ENCODE measurements at regions not wholly inside any gene's neighbourhood (a gene's known extent, or its start where the extent isn't known, plus 50 kb on each side); places are given as distances from the start of the nearest gene placed in this dataset.

GRCh38 chr1:69451196-69451595, 116.5 kb upstream of the LRRC7 start:
- no peak for DNase-seq (ENCODE audit: low spot score)

GRCh38 chr1:69455718-69456117, 112.0 kb upstream of the LRRC7 start:
- no peak for DNase-seq (ENCODE audit: low spot score)

- DNase-seq (ENCODE audit: low spot score): no peak
Observed at GRCh38 chr1:69459244-69459643, 108.5 kb upstream of the LRRC7 start.

GRCh38 chr1:69475021-69475420, 92.7 kb upstream of the LRRC7 start:
- no peak for DNase-seq (ENCODE audit: low spot score)

DNA sequence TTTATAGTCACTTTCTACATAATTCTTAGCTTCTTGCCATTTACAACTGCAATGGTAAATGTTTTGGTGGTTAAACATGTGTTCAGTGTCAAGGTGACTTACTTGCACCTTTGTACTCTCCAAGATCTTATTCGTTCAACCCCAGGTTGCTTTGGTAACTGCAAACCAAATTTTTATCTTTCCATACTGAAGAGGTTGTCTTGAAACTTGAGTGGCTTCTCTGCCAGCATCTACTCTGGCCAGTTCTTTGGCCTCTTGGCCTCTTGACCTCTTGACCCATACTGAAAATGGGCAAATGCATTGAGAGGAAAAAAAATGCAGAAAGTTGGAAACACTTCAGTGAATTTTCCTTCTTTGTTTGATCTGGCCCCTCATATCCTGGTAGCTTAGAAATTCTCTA, 88.0 kb upstream of the LRRC7 start:
- no peak for DNase-seq (ENCODE audit: low spot score)

- no peak for DNase-seq (ENCODE audit: low spot score)
Observed at GRCh38 chr1:69483246-69483645, 84.5 kb upstream of the LRRC7 start.

DNA sequence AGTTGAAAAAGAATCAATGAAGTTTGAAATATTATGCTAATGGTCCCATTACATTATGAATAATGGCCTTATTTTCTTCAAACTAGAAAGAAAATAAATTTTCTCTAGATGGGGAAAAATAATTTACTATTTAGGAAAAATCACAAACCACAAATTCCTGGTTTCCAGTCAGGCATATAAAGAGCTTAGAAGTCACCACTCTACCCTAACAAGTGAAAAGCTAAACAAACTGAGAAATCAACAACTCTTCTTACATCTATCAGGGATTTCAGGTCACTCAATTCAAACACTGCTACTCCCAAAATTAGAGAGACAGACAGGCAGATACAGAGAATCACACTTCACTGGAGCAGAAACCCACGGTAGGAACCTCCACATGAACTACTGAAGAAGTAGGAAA, 82.1 kb upstream of the LRRC7 start:
- no peak for DNase-seq (ENCODE audit: low spot score)

DNA sequence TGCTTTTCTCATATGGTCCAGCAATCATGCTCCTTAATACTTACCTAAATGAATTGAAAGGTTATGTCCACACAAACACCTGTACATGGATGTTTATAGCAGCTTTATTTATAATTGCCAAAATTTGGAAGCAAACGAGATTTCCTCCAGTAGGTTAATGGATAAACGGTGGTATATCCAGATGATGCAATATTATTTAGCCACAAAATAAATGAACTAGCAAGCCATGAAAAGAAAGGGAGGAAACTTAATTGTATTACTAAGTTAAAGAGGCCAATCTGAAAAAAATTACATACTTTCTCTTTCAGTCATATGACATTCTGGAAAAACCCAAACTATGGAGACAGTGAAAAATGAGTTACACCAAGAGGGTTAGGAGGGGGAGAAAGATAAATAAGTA, 76.3 kb upstream of the LRRC7 start:
- DNase-seq (ENCODE audit: low spot score): no peak

GRCh38 chr1:69492286-69492685, 75.4 kb upstream of the LRRC7 start:
- no peak for DNase-seq (ENCODE audit: low spot score)

GRCh38 chr1:69494221-69494620, 73.5 kb upstream of the LRRC7 start:
- no peak for DNase-seq (ENCODE audit: low spot score)

GRCh38 chr1:69497441-69498221, 70.1 kb upstream of the LRRC7 start:
- no peak for DNase-seq (ENCODE audit: low spot score)

DNA sequence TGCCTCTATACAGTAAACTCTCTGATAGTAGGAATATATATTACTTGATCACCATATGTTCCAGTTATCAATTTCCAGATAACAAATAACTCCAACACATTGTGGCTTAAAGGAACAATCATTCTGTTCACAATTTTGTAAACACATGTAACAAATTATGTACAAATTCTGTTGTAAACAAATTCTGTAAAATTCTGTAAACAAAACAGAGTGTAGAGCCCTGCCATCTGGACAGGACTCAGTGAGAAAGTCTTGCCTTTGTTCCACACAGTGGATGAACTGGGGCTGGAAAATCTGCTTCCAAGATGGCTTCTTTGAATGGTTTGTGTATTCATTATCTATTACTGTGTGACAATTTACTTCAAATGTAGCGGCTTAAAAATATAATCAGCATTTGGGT, 69.0 kb upstream of the LRRC7 start:
- no peak for DNase-seq (ENCODE audit: low spot score)

GRCh38 chr1:69499203-69499803, 68.4 kb upstream of the LRRC7 start:
- no peak for DNase-seq (ENCODE audit: low spot score)

- DNase-seq (ENCODE audit: low spot score): no peak
Observed at GRCh38 chr1:69502991-69503390, 64.7 kb upstream of the LRRC7 start.

DNA sequence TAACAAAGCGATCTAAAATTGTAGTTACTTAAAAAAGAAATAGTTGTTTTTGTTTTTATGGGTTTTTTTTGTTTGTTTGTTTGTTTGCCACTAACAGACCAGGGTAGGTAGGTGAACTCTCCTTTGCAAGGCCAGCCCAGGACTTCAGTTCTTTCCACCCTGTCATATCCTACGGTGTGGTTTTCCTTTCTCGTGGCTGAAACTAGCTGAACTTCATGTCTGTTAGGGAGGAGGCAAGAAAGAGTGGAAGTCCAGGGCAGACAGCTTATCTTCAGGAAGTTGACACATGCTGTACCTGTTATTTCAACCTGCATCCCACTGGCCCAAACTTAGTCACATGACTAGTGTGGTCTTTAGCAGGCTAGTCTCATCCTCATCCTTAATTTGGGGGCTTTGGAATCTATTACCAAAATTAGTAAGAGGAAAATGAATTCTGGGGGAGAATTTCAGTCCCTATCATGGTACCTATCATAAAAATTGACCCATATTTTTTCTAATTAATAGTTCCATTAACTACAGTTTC, 62.9 kb upstream of the LRRC7 start:
- no peak for DNase-seq (ENCODE audit: low spot score)

DNA sequence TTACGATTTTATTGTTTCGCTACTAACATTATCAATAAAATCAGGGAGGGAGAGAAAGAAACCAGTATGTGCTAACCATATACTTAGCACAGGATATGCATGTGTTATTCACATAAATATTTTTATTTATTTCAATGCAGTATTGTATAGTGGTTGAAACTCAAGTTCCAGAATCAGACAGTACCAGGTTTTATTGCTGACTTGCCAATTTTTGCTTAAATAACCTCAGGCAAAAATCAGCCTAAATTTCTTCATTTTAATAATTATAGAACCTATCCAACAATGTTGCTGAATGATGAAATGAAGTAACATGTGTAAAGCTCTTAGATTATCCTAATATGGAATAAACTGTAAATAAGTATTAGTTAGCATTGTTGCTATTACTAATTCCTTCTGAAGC, 61.4 kb upstream of the LRRC7 start:
- no peak for DNase-seq (ENCODE audit: low spot score)

DNA sequence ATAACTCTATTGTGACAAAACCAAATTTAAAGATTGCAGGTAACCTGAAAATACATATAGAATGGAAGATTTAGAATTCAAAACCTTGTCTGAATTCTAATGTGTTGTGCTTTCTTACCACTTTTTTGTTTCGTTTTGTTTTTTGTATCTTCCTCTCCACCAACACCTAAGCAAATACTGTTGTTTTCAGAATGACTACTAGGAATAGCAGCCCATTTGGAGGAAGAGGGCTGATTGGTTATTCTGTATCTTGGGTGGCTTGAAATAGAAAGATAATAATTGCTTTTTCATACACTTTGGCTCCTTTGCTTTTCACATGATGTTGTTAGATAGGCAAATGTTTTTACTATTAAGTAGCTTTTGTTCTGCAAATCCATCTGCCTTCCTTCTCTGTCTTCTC, 61.0 kb upstream of the LRRC7 start:
- DNase-seq (ENCODE audit: low spot score): no peak

GRCh38 chr1:69510026-69510425, 57.7 kb upstream of the LRRC7 start:
- no peak for DNase-seq (ENCODE audit: low spot score)

DNA sequence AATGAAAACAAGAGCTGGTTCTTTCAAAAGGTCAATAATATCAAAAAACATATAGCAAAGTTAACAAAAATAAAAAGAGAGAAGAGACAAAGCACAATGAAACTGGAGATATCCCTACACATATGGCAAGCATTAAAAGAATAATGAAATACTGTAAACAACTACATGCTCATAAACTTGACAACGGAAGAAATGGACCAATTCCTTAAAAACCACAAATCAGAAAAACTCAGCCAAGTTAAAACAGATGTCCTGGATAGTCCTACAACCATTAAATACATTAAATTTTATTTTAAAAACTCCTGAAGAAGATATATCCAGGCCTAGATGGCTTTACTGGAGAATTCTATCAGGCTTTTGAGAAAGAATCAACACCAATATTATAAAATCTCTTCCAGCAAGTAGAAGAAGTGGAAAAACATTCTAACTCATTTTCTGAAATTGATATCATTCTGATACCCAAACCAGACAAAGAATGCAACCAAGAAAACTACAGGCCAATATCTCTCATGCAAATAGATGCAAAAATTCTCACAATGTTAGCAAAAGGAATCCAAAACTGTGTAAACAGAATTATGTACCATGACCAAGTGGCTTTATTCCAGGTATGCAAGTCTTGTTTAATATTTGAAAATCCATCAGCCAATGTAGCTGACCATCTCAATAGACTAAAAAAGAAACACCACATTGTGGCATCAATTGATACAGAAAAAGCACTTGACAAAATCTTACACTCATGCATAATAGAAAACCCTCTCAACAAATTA, 56.1 kb upstream of the LRRC7 start:
- DNase-seq (ENCODE audit: low spot score): no peak

DNA sequence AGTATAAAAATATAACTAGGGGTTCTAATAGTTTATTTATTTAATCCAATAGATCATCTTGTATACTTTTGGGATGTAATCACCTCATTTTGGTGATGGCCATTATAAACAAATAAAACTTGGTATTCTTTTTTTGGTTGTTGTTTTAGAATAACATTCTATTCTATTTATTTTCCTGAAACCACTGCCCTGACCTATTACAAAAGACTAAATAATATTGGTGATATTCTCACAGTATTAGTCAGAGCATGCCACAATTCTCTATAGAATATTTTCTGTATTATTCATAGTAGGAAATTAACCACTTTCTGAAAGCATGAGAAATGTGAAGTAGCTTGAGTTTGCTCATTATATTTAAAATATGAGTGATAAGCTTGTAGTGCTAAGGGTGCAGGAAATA, 54.1 kb upstream of the LRRC7 start:
- peak; percentile 9 for DNase-seq (ENCODE audit: low spot score)
